ENCODE measurements at regions not wholly inside any gene's neighbourhood (a gene's known extent, or its start where the extent isn't known, plus 50 kb on each side); places are given as distances from the start of the nearest gene placed in this dataset.

DNA sequence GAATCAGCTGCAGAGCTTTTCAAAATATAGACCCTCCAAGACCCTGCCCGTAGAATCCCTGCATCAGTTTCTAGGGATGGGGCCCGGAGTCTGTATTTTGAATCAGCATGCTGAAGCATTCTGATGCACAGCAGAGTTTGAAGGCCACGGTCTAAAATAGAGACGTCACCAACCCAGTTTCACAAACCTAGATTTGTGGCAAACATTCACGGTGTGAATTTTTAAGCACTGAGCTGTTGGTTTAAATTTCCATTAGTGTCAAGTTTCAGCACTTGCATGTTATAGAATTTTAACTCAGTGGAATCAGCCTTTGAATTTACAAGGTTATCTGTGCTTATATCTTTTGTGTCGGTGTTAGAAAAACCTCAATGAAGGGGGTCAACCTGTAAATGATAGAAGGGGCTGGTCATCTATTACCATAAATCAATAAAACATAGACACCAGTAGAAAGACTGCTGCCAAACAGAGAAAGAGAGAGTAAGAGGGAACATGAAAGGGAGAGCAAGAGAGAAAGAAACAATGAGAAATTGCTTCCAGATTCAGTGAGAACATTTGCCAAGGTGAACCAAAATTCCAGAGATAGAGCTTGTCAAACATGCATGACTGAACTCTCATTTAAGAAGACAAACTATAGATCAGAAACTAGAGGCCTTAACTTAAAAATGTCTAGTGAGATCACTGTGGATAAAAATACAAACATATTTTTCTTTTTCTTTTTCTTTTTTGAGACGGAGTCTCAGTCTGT lies 414.9 kb downstream of the ZSWIM6 start:
- no peaks in the 10 kb centered on the region for H3F3A ChIP-seq (replicated peaks; ENCODE audit: insufficient read depth)
- H3K4me3 ChIP-seq (ENCODE audit: low read depth in 2 of 2, low read length in 1 of 2), result no peak overlapping the region
- H3K27me3 ChIP-seq (ENCODE audit: insufficient read depth), result no peaks in the 10 kb centered on the region
- no peak overlapping the region for H3K9ac ChIP-seq
- no peaks in the 10 kb centered on the region for H3K9me3 ChIP-seq
- ChIA-PET CTCF (no interaction called here), POLR2A (no interaction called here)
- WGBS (ENCODE audit: low lambda C conversion rate), result 59% methylated on average over 7 of the region's 7 CpGs
- no peaks in the 10 kb centered on the region for H3K4me1 ChIP-seq (ENCODE audit: control insufficient read depth in 1 of 2, insufficient read depth in 2 of 2, low read depth in 1 of 2, low read length in 1 of 2)
- no peak overlapping the region for H2AFZ ChIP-seq (ENCODE audit: low read depth)
- H3K4me2 ChIP-seq, result no peak overlapping the region
- TF ChIP-seq EZH2phosphoT487 (IDR thresholded peaks at IDR 0.05; ENCODE audit: borderline replicate concordance, low read depth) (no peak), RXRA (IDR thresholded peaks at IDR 0.05; ENCODE audit: borderline replicate concordance, low read depth) (no peak), RAD21 (IDR thresholded peaks at IDR 0.05; ENCODE audit: low read length) (no peak)
- no peaks in the 10 kb centered on the region for H4K20me1 ChIP-seq (ENCODE audit: insufficient read depth)
- H3K79me2 ChIP-seq (ENCODE audit: insufficient read depth), result no peaks in the 10 kb centered on the region
- no peaks in the 10 kb centered on the region for H3K36me3 ChIP-seq (replicated peaks in 1 of 2; ENCODE audit: control insufficient read depth in 1 of 2, insufficient read depth in 2 of 2, low read length in 1 of 2)
- H3K9me2 ChIP-seq, result no peaks in the 10 kb centered on the region
- no peak for DNase-seq
- H3K27ac ChIP-seq (ENCODE audit: low read depth in 2 of 2, low read length in 1 of 2), result no peak overlapping the region

DNA sequence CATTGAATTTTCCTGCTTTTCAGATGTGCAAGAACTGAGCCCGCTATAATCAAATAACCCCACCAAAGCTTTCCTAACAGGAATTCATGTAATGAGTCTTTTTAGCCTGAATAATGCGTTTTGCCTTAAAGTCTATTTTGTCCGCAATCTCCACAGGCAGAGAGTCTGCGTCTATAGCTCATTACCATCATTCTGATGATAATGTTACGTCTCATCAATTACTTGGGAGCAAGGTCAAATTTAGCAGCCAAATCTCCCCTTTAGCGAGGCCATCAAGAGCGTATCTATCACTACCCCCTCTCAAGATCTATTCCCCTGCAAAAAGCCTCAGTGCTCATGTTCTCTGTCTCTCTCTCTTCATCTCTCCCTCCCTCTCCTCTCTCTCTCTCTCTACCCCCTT lies 416.1 kb downstream of the ZSWIM6 start:
- ChIA-PET CTCF (no interaction called here), POLR2A (no interaction called here)
- Histone ChIP-seq H3K9me2 (no peaks in the 10 kb centered on the region), H3F3A (replicated peaks; ENCODE audit: insufficient read depth) (no peaks in the 10 kb centered on the region), H2AFZ (ENCODE audit: low read depth) (no peak overlapping the region), H3K4me1 (ENCODE audit: control insufficient read depth in 1 of 2, insufficient read depth in 2 of 2, low read depth in 1 of 2, low read length in 1 of 2) (no peaks in the 10 kb centered on the region), H3K79me2 (ENCODE audit: insufficient read depth) (no peaks in the 10 kb centered on the region), H3K27ac (ENCODE audit: low read depth in 2 of 2, low read length in 1 of 2) (no peak overlapping the region), H3K4me3 (ENCODE audit: low read depth in 2 of 2, low read length in 1 of 2) (no peak overlapping the region), H3K27me3 (ENCODE audit: insufficient read depth) (no peaks in the 10 kb centered on the region), H3K9me3 (no peaks in the 10 kb centered on the region), H4K20me1 (ENCODE audit: insufficient read depth) (no peaks in the 10 kb centered on the region), H3K4me2 (no peak overlapping the region), H3K9ac (no peak overlapping the region), H3K36me3 (replicated peaks in 1 of 2; ENCODE audit: control insufficient read depth in 1 of 2, insufficient read depth in 2 of 2, low read length in 1 of 2) (no peaks in the 10 kb centered on the region)
- WGBS (ENCODE audit: low lambda C conversion rate), result 67% methylated on average over 7 of the region's 7 CpGs
- TF ChIP-seq TEAD4 (IDR thresholded peaks at IDR 0.05; ENCODE audit: borderline replicate concordance, insufficient read depth) (no peak), EP300 (IDR thresholded peaks at IDR 0.05; ENCODE audit: borderline replicate concordance in 1 of 2, low read depth in 1 of 2, low read length in 1 of 2) (no peak), GATA2 (CRISPR knock-in tag; IDR thresholded peaks at IDR 0.05) (no peak), YY1 (IDR thresholded peaks at IDR 0.05; ENCODE audit: low read depth) (no peak), NRF1 (IDR thresholded peaks at IDR 0.05; ENCODE audit: low read depth, low read length) (no peak)
- TF ChIP-seq, protein P1, sequence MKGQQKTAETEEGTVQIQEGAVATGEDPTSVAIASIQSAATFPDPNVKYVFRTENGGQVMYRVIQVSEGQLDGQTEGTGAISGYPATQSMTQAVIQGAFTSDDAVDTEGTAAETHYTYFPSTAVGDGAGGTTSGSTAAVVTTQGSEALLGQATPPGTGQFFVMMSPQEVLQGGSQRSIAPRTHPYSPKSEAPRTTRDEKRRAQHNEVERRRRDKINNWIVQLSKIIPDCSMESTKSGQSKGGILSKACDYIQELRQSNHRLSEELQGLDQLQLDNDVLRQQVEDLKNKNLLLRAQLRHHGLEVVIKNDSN (IDR thresholded peaks at IDR 0.05; ENCODE audit: borderline replicate concordance, low read depth), result no peak
- no peak for DNase-seq

DNA sequence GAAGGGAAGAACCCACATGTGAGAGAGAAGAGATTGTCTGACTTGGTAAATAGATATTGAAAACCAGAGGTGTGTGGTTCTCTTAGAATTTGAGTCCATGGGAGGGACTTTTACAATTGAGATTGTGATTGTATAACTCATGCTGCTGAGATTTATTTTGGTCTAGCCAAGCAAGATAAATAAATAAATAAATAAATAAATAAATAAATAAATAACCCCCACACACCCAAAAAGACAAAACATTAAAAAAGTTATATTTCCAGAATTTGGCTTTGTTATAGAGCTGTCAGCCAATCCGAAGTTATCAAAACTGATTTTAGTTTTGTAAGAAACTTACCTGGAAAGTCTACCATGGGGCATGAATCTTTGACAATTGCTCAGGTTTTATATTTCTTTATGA lies 416.6 kb downstream of the ZSWIM6 start:
- DNase-seq, result no peak
- Histone ChIP-seq H3K79me2 (ENCODE audit: insufficient read depth) (no peaks in the 10 kb centered on the region), H4K20me1 (ENCODE audit: insufficient read depth) (no peaks in the 10 kb centered on the region), H3F3A (replicated peaks; ENCODE audit: insufficient read depth) (no peaks in the 10 kb centered on the region), H3K27ac (ENCODE audit: low read depth in 2 of 2, low read length in 1 of 2) (no peak overlapping the region), H3K9me2 (no peaks in the 10 kb centered on the region), H2AFZ (ENCODE audit: low read depth) (no peak overlapping the region), H3K27me3 (ENCODE audit: insufficient read depth) (no peaks in the 10 kb centered on the region), H3K4me3 (ENCODE audit: low read depth in 2 of 2, low read length in 1 of 2) (no peak overlapping the region), H3K36me3 (replicated peaks in 1 of 2; ENCODE audit: control insufficient read depth in 1 of 2, insufficient read depth in 2 of 2, low read length in 1 of 2) (no peaks in the 10 kb centered on the region), H3K9me3 (no peaks in the 10 kb centered on the region), H3K9ac (no peak overlapping the region), H3K4me2 (no peak overlapping the region), H3K4me1 (ENCODE audit: control insufficient read depth in 1 of 2, insufficient read depth in 2 of 2, low read depth in 1 of 2, low read length in 1 of 2) (no peaks in the 10 kb centered on the region)
- CTCF ChIA-PET, result no interaction called here
- WGBS (ENCODE audit: low lambda C conversion rate), result 44% methylated on average over 1 of the region's 1 CpG
- POLR2A ChIA-PET, result no interaction called here
- no peak for TF ChIP-seq EP300 (IDR thresholded peaks at IDR 0.05; ENCODE audit: borderline replicate concordance in 1 of 2, low read depth in 1 of 2, low read length in 1 of 2)
- no peak for TF ChIP-seq NFIC (IDR thresholded peaks at IDR 0.05; ENCODE audit: borderline replicate concordance)
- TF ChIP-seq POLR2AphosphoS5 (IDR thresholded peaks at IDR 0.05; ENCODE audit: low read depth, low read length), result no peak
- TF ChIP-seq MXI1 (IDR thresholded peaks at IDR 0.05; ENCODE audit: low read depth, low read length), result no peak
- no peak for TF ChIP-seq FOXJ3 (CRISPR knock-in tag; IDR thresholded peaks at IDR 0.05)
- TF ChIP-seq, protein P2, sequence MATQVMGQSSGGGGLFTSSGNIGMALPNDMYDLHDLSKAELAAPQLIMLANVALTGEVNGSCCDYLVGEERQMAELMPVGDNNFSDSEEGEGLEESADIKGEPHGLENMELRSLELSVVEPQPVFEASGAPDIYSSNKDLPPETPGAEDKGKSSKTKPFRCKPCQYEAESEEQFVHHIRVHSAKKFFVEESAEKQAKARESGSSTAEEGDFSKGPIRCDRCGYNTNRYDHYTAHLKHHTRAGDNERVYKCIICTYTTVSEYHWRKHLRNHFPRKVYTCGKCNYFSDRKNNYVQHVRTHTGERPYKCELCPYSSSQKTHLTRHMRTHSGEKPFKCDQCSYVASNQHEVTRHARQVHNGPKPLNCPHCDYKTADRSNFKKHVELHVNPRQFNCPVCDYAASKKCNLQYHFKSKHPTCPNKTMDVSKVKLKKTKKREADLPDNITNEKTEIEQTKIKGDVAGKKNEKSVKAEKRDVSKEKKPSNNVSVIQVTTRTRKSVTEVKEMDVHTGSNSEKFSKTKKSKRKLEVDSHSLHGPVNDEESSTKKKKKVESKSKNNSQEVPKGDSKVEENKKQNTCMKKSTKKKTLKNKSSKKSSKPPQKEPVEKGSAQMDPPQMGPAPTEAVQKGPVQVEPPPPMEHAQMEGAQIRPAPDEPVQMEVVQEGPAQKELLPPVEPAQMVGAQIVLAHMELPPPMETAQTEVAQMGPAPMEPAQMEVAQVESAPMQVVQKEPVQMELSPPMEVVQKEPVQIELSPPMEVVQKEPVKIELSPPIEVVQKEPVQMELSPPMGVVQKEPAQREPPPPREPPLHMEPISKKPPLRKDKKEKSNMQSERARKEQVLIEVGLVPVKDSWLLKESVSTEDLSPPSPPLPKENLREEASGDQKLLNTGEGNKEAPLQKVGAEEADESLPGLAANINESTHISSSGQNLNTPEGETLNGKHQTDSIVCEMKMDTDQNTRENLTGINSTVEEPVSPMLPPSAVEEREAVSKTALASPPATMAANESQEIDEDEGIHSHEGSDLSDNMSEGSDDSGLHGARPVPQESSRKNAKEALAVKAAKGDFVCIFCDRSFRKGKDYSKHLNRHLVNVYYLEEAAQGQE (IDR thresholded peaks at IDR 0.05; ENCODE audit: low read depth, low read length), result no peak
- TF ChIP-seq RCOR1 (IDR thresholded peaks at IDR 0.05; ENCODE audit: low read length), result no peak
- no peak for TF ChIP-seq MEF2A (IDR thresholded peaks at IDR 0.05; ENCODE audit: borderline replicate concordance, low read depth)
- no peak for TF ChIP-seq RFX5 (IDR thresholded peaks at IDR 0.05; ENCODE audit: low read length)
- TF ChIP-seq, protein P1 (IDR thresholded peaks at IDR 0.05; ENCODE audit: borderline replicate concordance, low read depth), result no peak
